ENCODE measurements at regions not wholly inside any gene's neighbourhood (a gene's known extent, or its start where the extent isn't known, plus 50 kb on each side); places are given as distances from the start of the nearest gene placed in this dataset.

- Histone ChIP-seq H3F3A (ENCODE audit: low read length, unreplicated experiment) (no peaks in the 10 kb centered on the region), H2AFZ (ENCODE audit: low read length) (no peak overlapping the region), H3K27ac (ENCODE audit: low read length) (no peak overlapping the region), H4K20me1 (ENCODE audit: low read length) (no peaks in the 10 kb centered on the region), H3K4me2 (ENCODE audit: low read length) (no peak overlapping the region), H3K4me3 (ENCODE audit: low read length) (no peak overlapping the region), H3K36me3 (ENCODE audit: low read depth, low read length) (no peaks in the 10 kb centered on the region), H3K9me3 (ENCODE audit: low read length) (no peaks in the 10 kb centered on the region), H3K9me2 (replicated peaks; ENCODE audit: low read length) (no peaks in the 10 kb centered on the region), H3K9ac (ENCODE audit: low read length) (no peak overlapping the region), H3K4me1 (ENCODE audit: insufficient read depth, low read length) (no peaks in the 10 kb centered on the region), H3K79me2 (ENCODE audit: low read length) (no peaks in the 10 kb centered on the region), H3K27me3 (ENCODE audit: low read length) (no peaks in the 10 kb centered on the region)
- POLR2A ChIA-PET (ENCODE audit: unreplicated experiment): no interaction called here
- TF ChIP-seq, protein P1, sequence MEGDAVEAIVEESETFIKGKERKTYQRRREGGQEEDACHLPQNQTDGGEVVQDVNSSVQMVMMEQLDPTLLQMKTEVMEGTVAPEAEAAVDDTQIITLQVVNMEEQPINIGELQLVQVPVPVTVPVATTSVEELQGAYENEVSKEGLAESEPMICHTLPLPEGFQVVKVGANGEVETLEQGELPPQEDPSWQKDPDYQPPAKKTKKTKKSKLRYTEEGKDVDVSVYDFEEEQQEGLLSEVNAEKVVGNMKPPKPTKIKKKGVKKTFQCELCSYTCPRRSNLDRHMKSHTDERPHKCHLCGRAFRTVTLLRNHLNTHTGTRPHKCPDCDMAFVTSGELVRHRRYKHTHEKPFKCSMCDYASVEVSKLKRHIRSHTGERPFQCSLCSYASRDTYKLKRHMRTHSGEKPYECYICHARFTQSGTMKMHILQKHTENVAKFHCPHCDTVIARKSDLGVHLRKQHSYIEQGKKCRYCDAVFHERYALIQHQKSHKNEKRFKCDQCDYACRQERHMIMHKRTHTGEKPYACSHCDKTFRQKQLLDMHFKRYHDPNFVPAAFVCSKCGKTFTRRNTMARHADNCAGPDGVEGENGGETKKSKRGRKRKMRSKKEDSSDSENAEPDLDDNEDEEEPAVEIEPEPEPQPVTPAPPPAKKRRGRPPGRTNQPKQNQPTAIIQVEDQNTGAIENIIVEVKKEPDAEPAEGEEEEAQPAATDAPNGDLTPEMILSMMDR (conservative IDR thresholded peaks at IDR 0.05; ENCODE audit: low read depth, low read length): no peak
- TF ChIP-seq EZH2phosphoT487 (IDR thresholded peaks at IDR 0.05; ENCODE audit: borderline replicate concordance, low read length): no peak
- intact Hi-C loops (cut with micrococcal nuclease): loop anchor here (10.0 kb wide), 2 partner anchors 117 to 533 kb away; no protein-coding TSS in a partner anchor
- ATAC-seq (no peak), DNase-seq (no peak)
- CTCF ChIA-PET: no interaction called here
- no TSS peak for BruUV-seq (replicated peaks)
These were observed 1068.3 kb downstream of the HACE1 start for GRCh38 chr6:103791458-103791857.

- DNase-seq (no peak), ATAC-seq (no peak)
- Histone ChIP-seq H4K20me1 (ENCODE audit: low read length) (no peaks in the 10 kb centered on the region), H3K9ac (ENCODE audit: low read length) (no peak overlapping the region), H3K9me2 (replicated peaks; ENCODE audit: low read length) (no peaks in the 10 kb centered on the region), H3K4me1 (ENCODE audit: insufficient read depth, low read length) (no peaks in the 10 kb centered on the region), H2AFZ (ENCODE audit: low read length) (no peak overlapping the region), H3K9me3 (ENCODE audit: low read length) (no peaks in the 10 kb centered on the region), H3K27ac (ENCODE audit: low read length) (no peak overlapping the region), H3K79me2 (ENCODE audit: low read length) (no peaks in the 10 kb centered on the region), H3K36me3 (ENCODE audit: low read depth, low read length) (no peaks in the 10 kb centered on the region), H3K4me2 (ENCODE audit: low read length) (no peak overlapping the region), H3K27me3 (ENCODE audit: low read length) (no peaks in the 10 kb centered on the region), H3K4me3 (ENCODE audit: low read length) (no peak overlapping the region), H3F3A (ENCODE audit: low read length, unreplicated experiment) (no peaks in the 10 kb centered on the region)
- no TSS peak for BruUV-seq (replicated peaks)
- TF ChIP-seq EZH2phosphoT487 (IDR thresholded peaks at IDR 0.05; ENCODE audit: borderline replicate concordance, low read length) (no peak), EZH2 (IDR thresholded peaks at IDR 0.05; ENCODE audit: low read length, unreplicated experiment) (no peak)
- TF ChIP-seq, protein P1 (conservative IDR thresholded peaks at IDR 0.05; ENCODE audit: low read depth, low read length): no peak
- ChIA-PET POLR2A (ENCODE audit: unreplicated experiment) (no interaction called here), CTCF (no interaction called here)
- intact Hi-C loops (cut with micrococcal nuclease): no loop called here
These were observed 1075.6 kb downstream of the HACE1 start for GRCh38 chr6:103784117-103784516.

GRCh38 chr6:103783329-103783728 is 1076.4 kb downstream of the HACE1 start:
- Histone ChIP-seq H3K36me3 (ENCODE audit: low read depth, low read length) (no peaks in the 10 kb centered on the region), H3K9ac (ENCODE audit: low read length) (no peak overlapping the region), H3K27ac (ENCODE audit: low read length) (no peak overlapping the region), H3K9me2 (replicated peaks; ENCODE audit: low read length) (no peaks in the 10 kb centered on the region), H3K9me3 (ENCODE audit: low read length) (no peaks in the 10 kb centered on the region), H3K4me2 (ENCODE audit: low read length) (no peak overlapping the region), H3F3A (ENCODE audit: low read length, unreplicated experiment) (no peaks in the 10 kb centered on the region), H3K4me1 (ENCODE audit: insufficient read depth, low read length) (no peaks in the 10 kb centered on the region), H3K4me3 (ENCODE audit: low read length) (no peak overlapping the region), H4K20me1 (ENCODE audit: low read length) (no peaks in the 10 kb centered on the region), H3K79me2 (ENCODE audit: low read length) (no peaks in the 10 kb centered on the region), H2AFZ (ENCODE audit: low read length) (no peak overlapping the region), H3K27me3 (ENCODE audit: low read length) (no peaks in the 10 kb centered on the region)
- ChIA-PET POLR2A (ENCODE audit: unreplicated experiment) (no interaction called here), CTCF (no interaction called here)
- intact Hi-C loops (cut with micrococcal nuclease): no loop called here
- 0 out of 2 replicates have a peak, but pooled peaks have one; percentile 29 for ATAC-seq
- TF ChIP-seq EZH2phosphoT487 (IDR thresholded peaks at IDR 0.05; ENCODE audit: borderline replicate concordance, low read length) (no peak), EZH2 (IDR thresholded peaks at IDR 0.05; ENCODE audit: low read length, unreplicated experiment) (no peak)
- TF ChIP-seq, protein P1 (conservative IDR thresholded peaks at IDR 0.05; ENCODE audit: low read depth, low read length): no peak
- BruUV-seq (replicated peaks): no TSS peak
- DNase-seq: peak; percentile 32

All from PC-3 (cell line).